ENCODE measurements at regions not wholly inside any gene's neighbourhood (a gene's known extent, or its start where the extent isn't known, plus 50 kb on each side); places are given as distances from the start of the nearest gene placed in this dataset.

GRCh38 chr4:149065753-149066152 lies 623.5 kb upstream of the NR3C2 start:
- TF ChIP-seq CTCF (IDR thresholded peaks at IDR 0.05) (no peak), POLR2A (IDR thresholded peaks at IDR 0.05) (no peak)

All from Peyer's patch (tissue), 4 donors.